DOHH2 (cell line): ENCODE measurements at regions not wholly inside any gene's neighbourhood (a gene's known extent, or its start where the extent isn't known, plus 50 kb on each side); places are given as distances from the start of the nearest gene placed in this dataset.

Experiments
- EZH2phosphoT487 ChIP-seq: fragments of 200-600 bp; sonication (generic); IDR thresholded peaks from 2 replicates; pipeline ENCODE4 v1.6.1; 2017; ENCODE audit warnings: borderline replicate concordance, mild to moderate bottlenecking, antibody characterized with exemption, low read length, moderate library complexity, mixed read lengths
- TF ChIP-seq, protein P1 (sequence below): fragments of 200-600 bp; sonication (generic); IDR thresholded peaks from one replicate; pipeline ENCODE4 v1.5.1; 2014; ENCODE audit warnings: antibody characterized with exemption, mild to moderate bottlenecking, low read depth, low read length; ENCODE audit not compliant: poor library complexity, severe bottlenecking

DNA sequence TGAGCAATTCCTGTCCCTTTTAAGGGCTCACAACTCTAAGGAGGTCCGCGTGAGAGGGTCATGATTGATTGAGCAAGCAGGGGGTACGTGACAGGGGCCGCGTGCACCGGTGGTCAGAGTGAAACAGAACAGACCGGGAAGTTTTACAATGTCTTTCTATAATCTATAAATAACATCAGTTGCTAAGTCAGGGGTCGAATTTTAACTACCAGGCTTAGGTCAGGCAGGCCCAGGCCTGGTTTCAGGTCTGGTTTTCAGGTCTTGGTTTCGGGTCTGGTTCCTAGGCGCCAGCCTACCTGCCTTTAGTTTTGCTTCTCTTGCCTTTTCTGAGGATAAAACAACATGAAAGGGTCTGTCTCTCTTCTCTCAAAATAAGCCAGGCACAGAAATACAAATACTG is 476.0 kb upstream of the CAMK1G start:
- TF ChIP-seq, protein P1, sequence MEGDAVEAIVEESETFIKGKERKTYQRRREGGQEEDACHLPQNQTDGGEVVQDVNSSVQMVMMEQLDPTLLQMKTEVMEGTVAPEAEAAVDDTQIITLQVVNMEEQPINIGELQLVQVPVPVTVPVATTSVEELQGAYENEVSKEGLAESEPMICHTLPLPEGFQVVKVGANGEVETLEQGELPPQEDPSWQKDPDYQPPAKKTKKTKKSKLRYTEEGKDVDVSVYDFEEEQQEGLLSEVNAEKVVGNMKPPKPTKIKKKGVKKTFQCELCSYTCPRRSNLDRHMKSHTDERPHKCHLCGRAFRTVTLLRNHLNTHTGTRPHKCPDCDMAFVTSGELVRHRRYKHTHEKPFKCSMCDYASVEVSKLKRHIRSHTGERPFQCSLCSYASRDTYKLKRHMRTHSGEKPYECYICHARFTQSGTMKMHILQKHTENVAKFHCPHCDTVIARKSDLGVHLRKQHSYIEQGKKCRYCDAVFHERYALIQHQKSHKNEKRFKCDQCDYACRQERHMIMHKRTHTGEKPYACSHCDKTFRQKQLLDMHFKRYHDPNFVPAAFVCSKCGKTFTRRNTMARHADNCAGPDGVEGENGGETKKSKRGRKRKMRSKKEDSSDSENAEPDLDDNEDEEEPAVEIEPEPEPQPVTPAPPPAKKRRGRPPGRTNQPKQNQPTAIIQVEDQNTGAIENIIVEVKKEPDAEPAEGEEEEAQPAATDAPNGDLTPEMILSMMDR, result no peak
- no peak for TF ChIP-seq EZH2phosphoT487
